ENCODE measurements at regions not wholly inside any gene's neighbourhood (a gene's known extent, or its start where the extent isn't known, plus 50 kb on each side); places are given as distances from the start of the nearest gene placed in this dataset.

- intact Hi-C loops (cut with DNase I; ENCODE audit: low total_unique reads) = no loop called here
- TF ChIP-seq POLR2A (IDR thresholded peaks at IDR 0.05) (no peak), CTCF (IDR thresholded peaks at IDR 0.05) (no peak)
Observed at GRCh38 chr6:71481011-71481410, 192.4 kb downstream of the OGFRL1 start.

GRCh38 chr6:71481801-71482200, 193.2 kb downstream of the OGFRL1 start:
- intact Hi-C loops (cut with DNase I; ENCODE audit: low total_unique reads) = no loop called here
- TF ChIP-seq CTCF (IDR thresholded peaks at IDR 0.05) = no peak
- H3K4me3 ChIP-seq = no peak overlapping the region
- no peaks in the 10 kb centered on the region for H3K27me3 ChIP-seq
- peak overlapping the region in 1 of 2 donors; percentile 41 for H3K27ac ChIP-seq
- no peaks in the 10 kb centered on the region for H3K36me3 ChIP-seq
- H3K4me1 ChIP-seq = no peaks in the 10 kb centered on the region
- no peak for DNase-seq
- H3K9me3 ChIP-seq = no peaks in the 10 kb centered on the region

More at GRCh38 chr6:71481011-71481410, 192.4 kb downstream of the OGFRL1 start:
- Histone ChIP-seq H3K27me3 (no peaks in the 10 kb centered on the region), H3K27ac (peak overlapping the region in 1 of 2 donors; percentile 57), H3K4me1 (no peaks in the 10 kb centered on the region), H3K4me3 (no peak overlapping the region), H3K9me3 (no peaks in the 10 kb centered on the region), H3K36me3 (no peaks in the 10 kb centered on the region)
- DNase-seq = no peak

GRCh38 chr6:71482742-71483141, 194.1 kb downstream of the OGFRL1 start:
- intact Hi-C loops (cut with DNase I; ENCODE audit: low total_unique reads) = no loop called here

GRCh38 chr6:71486461-71486860, 197.8 kb downstream of the OGFRL1 start:
- DNase-seq = no peak
- Histone ChIP-seq H3K4me3 (no peak overlapping the region), H3K27me3 (no peaks in the 10 kb centered on the region), H3K36me3 (no peaks in the 10 kb centered on the region), H3K9me3 (no peaks in the 10 kb centered on the region), H3K4me1 (no peaks in the 10 kb centered on the region), H3K27ac (no peak overlapping the region)
- intact Hi-C loops (cut with DNase I; ENCODE audit: low total_unique reads) = no loop called here
- TF ChIP-seq CTCF (IDR thresholded peaks at IDR 0.05) (no peak), POLR2A (IDR thresholded peaks at IDR 0.05) (no peak)

More at GRCh38 chr6:71482742-71483141, 194.1 kb downstream of the OGFRL1 start:
- H3K4me3 ChIP-seq = no peak overlapping the region
- no peak overlapping the region for H3K27ac ChIP-seq
- no peaks in the 10 kb centered on the region for H3K4me1 ChIP-seq
- no peaks in the 10 kb centered on the region for H3K27me3 ChIP-seq
- no peaks in the 10 kb centered on the region for H3K9me3 ChIP-seq
- DNase-seq = no peak
- no peaks in the 10 kb centered on the region for H3K36me3 ChIP-seq
- TF ChIP-seq CTCF (IDR thresholded peaks at IDR 0.05) (no peak), POLR2A (IDR thresholded peaks at IDR 0.05) (no peak)

GRCh38 chr6:71488186-71488585, 199.6 kb downstream of the OGFRL1 start:
- TF ChIP-seq CTCF (IDR thresholded peaks at IDR 0.05) (no peak), POLR2A (IDR thresholded peaks at IDR 0.05) (no peak)
- intact Hi-C loops (cut with DNase I; ENCODE audit: low total_unique reads) = no loop called here
- Histone ChIP-seq H3K4me3 (no peak overlapping the region), H3K4me1 (no peaks in the 10 kb centered on the region), H3K36me3 (no peaks in the 10 kb centered on the region), H3K27ac (no peak overlapping the region), H3K9me3 (no peaks in the 10 kb centered on the region), H3K27me3 (no peaks in the 10 kb centered on the region)
- DNase-seq = no peak

Measured in uterus (tissue), 3 donors.